ENCODE measurements at regions not wholly inside any gene's neighbourhood (a gene's known extent, or its start where the extent isn't known, plus 50 kb on each side); places are given as distances from the start of the nearest gene placed in this dataset.

GRCh38 chr6:98092331-98092730 is 742.0 kb upstream of the POU3F2 start:
- ATAC-seq: no peak
- in situ Hi-C loops (cut with MboI) (no loop called here), intact Hi-C loops (cut with micrococcal nuclease; ENCODE audit: unreplicated experiment) (no loop called here)
- H3K4me3 ChIP-seq: no peak overlapping the region
- no peak overlapping the region for H3K9ac ChIP-seq (ENCODE audit: control insufficient read depth, insufficient read depth, low read length)
- no peaks in the 10 kb centered on the region for H3K36me3 ChIP-seq (ENCODE audit: control insufficient read depth in 2 of 2, insufficient read depth in 2 of 2, low read length in 1 of 2)
- H3K27me3 ChIP-seq (replicated peaks in 1 of 2; ENCODE audit: control insufficient read depth in 2 of 2, insufficient read depth in 2 of 2, low read length in 1 of 2): no peaks in the 10 kb centered on the region
- H4K20me1 ChIP-seq (ENCODE audit: control insufficient read depth, insufficient read depth): no peaks in the 10 kb centered on the region
- BruUV-seq (replicated peaks): no TSS peak
- POLR2A ChIA-PET: no interaction called here
- no peak overlapping the region for H3K27ac ChIP-seq (ENCODE audit: control insufficient read depth, insufficient read depth)
- H3K79me2 ChIP-seq (ENCODE audit: control insufficient read depth, insufficient read depth, low read length): no peaks in the 10 kb centered on the region
- TF ChIP-seq, protein P1, sequence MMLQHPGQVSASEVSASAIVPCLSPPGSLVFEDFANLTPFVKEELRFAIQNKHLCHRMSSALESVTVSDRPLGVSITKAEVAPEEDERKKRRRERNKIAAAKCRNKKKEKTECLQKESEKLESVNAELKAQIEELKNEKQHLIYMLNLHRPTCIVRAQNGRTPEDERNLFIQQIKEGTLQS (IDR thresholded peaks at IDR 0.05; ENCODE audit: borderline replicate concordance, extremely low read depth, low read depth, low read length): no peak
- TF ChIP-seq POLR2AphosphoS5 (IDR thresholded peaks at IDR 0.05; ENCODE audit: low read length) (no peak), ZSCAN29 (IDR thresholded peaks at IDR 0.05) (no peak), HCFC1 (IDR thresholded peaks at IDR 0.05; ENCODE audit: low read length) (no peak), RAD21 (IDR thresholded peaks at IDR 0.05; ENCODE audit: insufficient read depth, low read depth, low read length) (no peak)
- H3K9me3 ChIP-seq (replicated peaks; ENCODE audit: control insufficient read depth, insufficient read depth, low read length): no peaks in the 10 kb centered on the region
- no peak overlapping the region for H2AFZ ChIP-seq (ENCODE audit: control insufficient read depth, low read depth, low read length)
- H3K4me1 ChIP-seq (ENCODE audit: control insufficient read depth, insufficient read depth, low read length): no peaks in the 10 kb centered on the region
- CTCF ChIA-PET: no interaction called here
- 0% methylated on average over 2 of the region's 2 CpGs for WGBS (ENCODE audit: insufficient coverage, insufficient replicate concordance, low lambda C conversion rate, missing lambda C conversion rate)
- no peak overlapping the region for H3K4me2 ChIP-seq (ENCODE audit: control insufficient read depth, insufficient read depth)
- no peak for FAIRE-seq
- RAD21 ChIA-PET (ENCODE audit: unreplicated experiment): no interaction called here
- SMC1A ChIA-PET (ENCODE audit: uncharacterized antibody, unreplicated experiment): no interaction called here
- no peak for DNase-seq (ENCODE audit: low read depth, low spot score)

DNA sequence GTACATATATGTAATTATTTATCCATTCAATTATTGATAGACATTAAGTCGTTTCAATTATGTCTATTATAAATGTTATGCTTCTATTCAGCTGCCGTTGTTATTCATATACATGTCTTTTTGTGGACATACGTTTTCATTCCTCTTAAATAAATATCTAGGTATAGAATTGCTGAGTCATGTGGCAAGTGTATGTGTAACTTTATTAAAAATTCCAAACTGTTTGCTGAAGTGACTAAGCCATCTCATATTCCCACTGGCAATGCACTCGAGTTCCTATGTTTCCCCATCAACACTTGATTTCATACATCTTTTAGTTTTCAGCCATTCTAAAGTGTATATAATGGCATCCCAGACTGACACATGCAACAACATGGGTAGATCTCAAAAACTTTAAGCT is 739.7 kb upstream of the POU3F2 start:
- ChIA-PET POLR2A (no interaction called here), SMC1A (ENCODE audit: uncharacterized antibody, unreplicated experiment) (no interaction called here), CTCF (no interaction called here), RAD21 (ENCODE audit: unreplicated experiment) (no interaction called here)
- no peak overlapping the region for H3K9ac ChIP-seq (ENCODE audit: control insufficient read depth, insufficient read depth, low read length)
- FAIRE-seq (no peak), ATAC-seq (no peak), DNase-seq (ENCODE audit: low read depth, low spot score) (no peak)
- H4K20me1 ChIP-seq (ENCODE audit: control insufficient read depth, insufficient read depth): no peaks in the 10 kb centered on the region
- no peak overlapping the region for H3K4me2 ChIP-seq (ENCODE audit: control insufficient read depth, insufficient read depth)
- TF ChIP-seq JUND (IDR thresholded peaks at IDR 0.05; ENCODE audit: low read depth, low read length) (no peak), SUZ12 (IDR thresholded peaks at IDR 0.05; ENCODE audit: unreplicated experiment) (no peak), BRCA1 (IDR thresholded peaks at IDR 0.05; ENCODE audit: low read depth, low read length) (no peak), NFIC (IDR thresholded peaks at IDR 0.05; ENCODE audit: low read depth, low read length) (no peak), CBX3 (IDR thresholded peaks at IDR 0.05; ENCODE audit: borderline replicate concordance, low read depth) (no peak), SREBF2 (IDR thresholded peaks at IDR 0.05; ENCODE audit: low read length) (no peak), ZNF274 (IDR thresholded peaks at IDR 0.05; ENCODE audit: insufficient read depth, insufficient read length) (no peak), ASH2L (IDR thresholded peaks at IDR 0.05; ENCODE audit: borderline replicate concordance, low read depth) (no peak)
- TF ChIP-seq, protein P2, sequence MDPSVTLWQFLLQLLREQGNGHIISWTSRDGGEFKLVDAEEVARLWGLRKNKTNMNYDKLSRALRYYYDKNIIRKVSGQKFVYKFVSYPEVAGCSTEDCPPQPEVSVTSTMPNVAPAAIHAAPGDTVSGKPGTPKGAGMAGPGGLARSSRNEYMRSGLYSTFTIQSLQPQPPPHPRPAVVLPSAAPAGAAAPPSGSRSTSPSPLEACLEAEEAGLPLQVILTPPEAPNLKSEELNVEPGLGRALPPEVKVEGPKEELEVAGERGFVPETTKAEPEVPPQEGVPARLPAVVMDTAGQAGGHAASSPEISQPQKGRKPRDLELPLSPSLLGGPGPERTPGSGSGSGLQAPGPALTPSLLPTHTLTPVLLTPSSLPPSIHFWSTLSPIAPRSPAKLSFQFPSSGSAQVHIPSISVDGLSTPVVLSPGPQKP (IDR thresholded peaks at IDR 0.05; ENCODE audit: low read depth, low read length): no peak
- H3K27me3 ChIP-seq (replicated peaks in 1 of 2; ENCODE audit: control insufficient read depth in 2 of 2, insufficient read depth in 2 of 2, low read length in 1 of 2): no peaks in the 10 kb centered on the region
- H3K4me1 ChIP-seq (ENCODE audit: control insufficient read depth, insufficient read depth, low read length): no peaks in the 10 kb centered on the region
- no peak overlapping the region for H2AFZ ChIP-seq (ENCODE audit: control insufficient read depth, low read depth, low read length)
- no peaks in the 10 kb centered on the region for H3K79me2 ChIP-seq (ENCODE audit: control insufficient read depth, insufficient read depth, low read length)
- BruUV-seq (replicated peaks): no TSS peak
- intact Hi-C loops (cut with micrococcal nuclease; ENCODE audit: unreplicated experiment) (no loop called here), in situ Hi-C loops (cut with MboI) (no loop called here)
- H3K9me3 ChIP-seq (replicated peaks; ENCODE audit: control insufficient read depth, insufficient read depth, low read length): no peaks in the 10 kb centered on the region
- WGBS (ENCODE audit: insufficient coverage, insufficient replicate concordance, low lambda C conversion rate, missing lambda C conversion rate): 21% methylated on average over 4 of the region's 4 CpGs
- no peak overlapping the region for H3K27ac ChIP-seq (ENCODE audit: control insufficient read depth, insufficient read depth)
- H3K4me3 ChIP-seq: no peak overlapping the region
- H3K36me3 ChIP-seq (ENCODE audit: control insufficient read depth in 2 of 2, insufficient read depth in 2 of 2, low read length in 1 of 2): no peaks in the 10 kb centered on the region

Data from GM12878 (cell line).